Activated naive CD4-positive, alpha-beta T cell treated with anti-CD3 and anti-CD28 coated beads, Interleukin-2, amount 50 U/mL, for 72 hours (primary cell): ENCODE measurements at regions not wholly inside any gene's neighbourhood (a gene's known extent, or its start where the extent isn't known, plus 50 kb on each side); places are given as distances from the start of the nearest gene placed in this dataset.
"Not testable (repeated sequence)": the region's sequence is repeated elsewhere in the genome, so short reads cannot be mapped to it uniquely, and the experiment has no call there.

Experiments used
- ATAC-seq, 2 donors: fragments of 150-1000 bp; cut with Tn5 transposase; 2 replicates each; pipeline ENCODE4 v1.10.0; 2021; ENCODE audit warnings: mild to moderate bottlenecking in 2 of 2, moderate library complexity in 2 of 2
- DNase-seq, 2 donors: peaks; one replicate each; pipeline ENCODE4 v3.0.0; 2021 to 2022; ENCODE audit warnings: low spot score in 2 of 2
- H3K27ac Mint-ChIP-seq, 2 donors: one replicate each; pipeline ENCODE4 v1.8.0; 2022; ENCODE audit warnings: mild to moderate bottlenecking in 2 of 2, mixed read lengths in 2 of 2
- H3K36me3 Mint-ChIP-seq, 2 donors: one replicate each; pipeline ENCODE4 v1.8.0; 2022; ENCODE audit warnings: mixed read lengths in 2 of 2
- H3K9me3 Mint-ChIP-seq, 2 donors: one replicate each; pipeline ENCODE4 v1.8.0; 2022; ENCODE audit warnings: mixed read lengths in 2 of 2

DNA sequence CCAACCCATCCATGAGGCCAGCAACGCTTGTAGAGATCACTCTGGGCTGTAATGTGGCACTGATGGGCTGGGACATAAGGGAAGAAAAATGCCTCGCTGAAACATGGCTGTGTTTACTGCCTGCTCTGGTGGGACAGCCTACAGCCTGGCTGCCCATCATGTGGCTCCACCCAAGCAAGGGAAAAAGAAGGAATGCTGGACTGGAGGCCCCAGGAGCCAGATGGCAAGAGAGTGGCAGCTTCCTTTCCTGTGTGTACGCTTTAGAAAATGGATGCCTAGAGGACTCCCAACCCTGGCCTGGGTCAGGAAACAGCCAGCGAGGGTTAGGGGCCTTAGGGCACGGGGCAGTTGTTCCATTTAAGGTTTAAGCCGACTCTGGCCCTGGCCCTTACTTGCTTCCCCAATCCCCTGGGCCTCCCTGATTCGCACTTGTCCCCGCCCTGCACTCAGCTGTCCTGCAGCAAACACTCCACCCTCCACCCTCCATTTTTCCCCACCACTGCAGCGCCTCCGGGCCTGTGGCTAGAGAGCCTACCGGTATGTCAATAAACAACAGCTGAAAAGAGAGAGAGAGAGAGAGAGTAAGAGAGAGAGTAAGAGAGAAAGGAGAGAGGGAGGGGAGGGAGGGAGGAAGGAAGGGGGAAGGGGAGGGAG is 819.4 kb downstream of the SEMA5A start:
- peaks cover 0 to 4% of the 10 kb centered on the region in 2 donors for H3K36me3 Mint-ChIP-seq
- no peak for ATAC-seq
- DNase-seq, result no peak
- H3K27ac Mint-ChIP-seq, result no peak overlapping the region
- peaks cover 6 to 8% of the 10 kb centered on the region in 2 donors for H3K9me3 Mint-ChIP-seq

DNA sequence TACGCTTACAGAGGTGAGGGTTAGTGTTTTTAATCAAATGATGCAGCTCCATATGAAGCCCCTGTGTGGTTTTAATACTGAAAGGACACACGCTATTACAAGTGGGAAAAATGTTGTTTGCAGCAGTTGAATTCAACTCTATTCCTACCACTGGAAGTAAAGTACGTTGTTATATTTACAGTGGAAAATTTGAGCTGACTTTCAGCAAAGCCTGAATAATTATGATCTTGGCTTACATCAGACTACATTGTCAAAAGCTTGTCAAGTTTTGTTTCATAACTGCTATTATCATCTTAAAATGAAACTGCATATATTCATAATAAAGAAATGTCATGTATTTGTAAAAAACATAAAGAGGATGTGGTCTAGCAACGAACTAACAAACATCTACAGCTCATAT is 818.5 kb downstream of the SEMA5A start:
- no peak for DNase-seq
- H3K27ac Mint-ChIP-seq, result no peak overlapping the region
- H3K9me3 Mint-ChIP-seq, result peaks cover 9 to 11% of the 10 kb centered on the region in 2 donors
- ATAC-seq, result no peak
- H3K36me3 Mint-ChIP-seq, result peaks cover 0 to 10% of the 10 kb centered on the region in 2 donors

DNA sequence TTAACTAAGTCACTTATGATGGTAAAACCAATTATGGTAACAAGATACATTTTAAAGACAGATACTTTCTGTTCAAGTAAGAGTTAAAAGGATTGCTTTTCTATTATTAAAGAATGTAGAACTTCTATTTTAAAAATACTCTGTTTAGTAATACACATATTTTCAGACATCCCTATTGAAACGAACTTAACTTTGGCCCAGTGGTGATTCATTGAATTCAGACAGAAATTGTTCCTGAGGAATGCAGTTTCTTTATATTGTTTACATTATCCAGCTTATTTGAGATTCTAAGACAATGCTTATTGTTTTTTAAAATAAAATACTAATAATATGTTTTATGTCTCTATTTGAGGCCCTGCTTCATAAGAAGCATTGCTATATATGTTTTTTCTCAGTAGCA is 816.4 kb downstream of the SEMA5A start:
- no peak overlapping the region for H3K27ac Mint-ChIP-seq
- ATAC-seq (no peak), DNase-seq (no peak)
- peaks cover 3 to 4% of the 10 kb centered on the region in 2 donors for H3K9me3 Mint-ChIP-seq
- H3K36me3 Mint-ChIP-seq, result peaks cover 0 to 10% of the 10 kb centered on the region in 2 donors

DNA sequence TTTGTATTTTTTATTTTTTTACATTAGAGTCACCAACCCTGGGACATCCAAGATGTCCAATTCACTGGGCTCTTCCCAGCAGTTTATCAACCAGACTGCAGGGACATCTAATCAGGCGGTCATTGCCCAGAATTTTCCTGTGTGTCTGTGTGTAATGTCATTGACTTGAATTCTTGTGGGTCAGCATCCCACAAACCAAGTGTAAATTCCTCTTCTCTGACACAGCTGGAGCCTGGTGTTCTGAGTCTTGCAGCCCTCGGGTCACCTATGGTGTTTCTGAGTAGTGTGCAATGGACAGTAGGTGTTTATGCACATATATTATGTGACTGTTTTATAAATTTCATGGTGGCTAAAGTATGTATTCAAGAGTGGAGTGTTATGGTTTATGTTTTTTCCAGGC is 815.7 kb downstream of the SEMA5A start:
- Mint-ChIP-seq H3K9me3 (peaks cover 3 to 4% of the 10 kb centered on the region in 2 donors), H3K36me3 (peaks cover 0 to 10% of the 10 kb centered on the region in 2 donors), H3K27ac (no peak overlapping the region)
- DNase-seq (no peak), ATAC-seq (no peak)

DNA sequence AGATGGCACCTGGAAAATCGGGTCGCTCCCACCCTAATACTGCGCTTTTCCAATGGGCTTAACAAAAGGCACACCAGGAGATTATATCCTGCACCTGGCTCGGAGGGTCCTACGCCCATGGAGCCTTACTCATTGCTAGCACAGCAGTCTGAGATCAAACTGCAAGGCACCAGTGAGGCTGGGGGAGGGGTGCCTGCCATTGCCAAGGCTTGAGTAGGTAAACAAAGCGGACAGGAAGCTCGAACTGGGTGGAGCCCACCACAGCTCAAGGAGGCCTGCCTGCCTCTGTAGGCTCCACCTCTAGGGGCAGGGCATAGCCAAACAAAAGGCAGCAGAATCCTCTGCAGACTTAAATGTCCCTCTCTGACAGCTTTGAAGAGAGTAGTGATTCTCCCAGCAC is 814.8 kb downstream of the SEMA5A start:
- not testable (repeated sequence) for H3K27ac Mint-ChIP-seq, DNase-seq, ATAC-seq, H3K36me3 Mint-ChIP-seq, H3K9me3 Mint-ChIP-seq

DNA sequence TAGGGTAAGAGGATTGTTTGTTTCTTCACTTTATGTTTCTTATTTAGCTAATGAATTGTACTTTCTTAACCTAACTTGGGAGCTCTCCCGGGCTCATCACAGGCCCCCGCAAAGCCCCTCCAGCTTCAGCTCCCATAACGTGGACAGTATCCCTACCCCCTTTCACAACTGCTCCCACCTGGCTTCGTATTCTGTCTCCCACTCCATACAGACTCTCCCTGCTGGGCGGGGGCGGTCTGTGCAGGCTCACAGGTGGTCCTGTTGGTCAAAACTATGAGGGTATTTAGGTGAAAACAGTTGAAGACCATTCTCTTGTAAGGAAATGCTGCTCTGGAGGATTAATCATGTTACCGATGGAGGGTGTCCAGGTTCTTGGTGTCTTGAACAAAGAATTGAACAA is 805.3 kb downstream of the SEMA5A start:
- H3K36me3 Mint-ChIP-seq, result no peaks in the 10 kb centered on the region
- ATAC-seq (no peak), DNase-seq (no peak)
- peaks cover 7 to 25% of the 10 kb centered on the region in 2 donors for H3K9me3 Mint-ChIP-seq
- H3K27ac Mint-ChIP-seq, result no peak overlapping the region

DNA sequence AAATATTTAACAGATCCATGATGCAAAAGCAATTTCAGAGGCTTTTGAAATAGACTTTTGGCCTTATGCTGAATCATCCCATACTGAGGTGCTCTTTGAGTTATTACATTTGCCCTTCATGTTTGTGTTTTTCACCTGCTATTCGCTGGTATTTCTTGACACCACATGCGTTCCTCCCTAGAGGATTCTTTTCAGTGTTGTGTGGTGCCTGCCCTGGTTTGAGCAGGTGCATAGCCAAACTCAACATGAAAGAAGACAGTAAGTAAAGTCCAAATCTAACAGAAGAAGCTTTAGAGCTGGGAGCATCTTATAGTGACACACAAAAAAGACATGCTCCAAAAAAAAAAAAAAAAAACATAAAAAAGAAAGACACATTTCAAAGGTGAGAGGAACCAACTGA is 796.3 kb downstream of the SEMA5A start:
- ATAC-seq, result no peak
- no peak for DNase-seq
- Mint-ChIP-seq H3K36me3 (no peaks in the 10 kb centered on the region), H3K9me3 (peaks cover 5 to 15% of the 10 kb centered on the region in 2 donors), H3K27ac (no peak overlapping the region)

DNA sequence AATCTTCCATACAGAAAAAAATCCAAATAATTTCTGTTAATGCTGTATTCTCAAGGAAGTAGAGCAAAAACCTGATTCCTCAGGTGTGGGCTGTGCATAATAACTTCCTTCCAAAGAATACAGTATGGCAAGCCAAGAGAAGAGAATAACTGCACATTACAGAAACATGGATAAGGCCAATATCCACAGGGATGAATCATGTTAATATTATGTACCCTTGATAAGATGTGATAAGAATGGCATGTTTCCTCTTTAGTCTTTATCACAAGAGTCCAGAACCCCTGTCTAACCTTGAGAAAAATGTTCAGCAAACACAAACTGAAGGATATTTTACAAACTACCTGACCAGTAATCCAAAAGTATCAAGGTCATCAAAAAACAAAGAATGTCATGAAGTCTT is 795.8 kb downstream of the SEMA5A start:
- peaks cover 7 to 15% of the 10 kb centered on the region in 2 donors for H3K9me3 Mint-ChIP-seq
- DNase-seq (no peak), ATAC-seq (no peak)
- H3K27ac Mint-ChIP-seq, result no peak overlapping the region
- no peaks in the 10 kb centered on the region for H3K36me3 Mint-ChIP-seq

DNA sequence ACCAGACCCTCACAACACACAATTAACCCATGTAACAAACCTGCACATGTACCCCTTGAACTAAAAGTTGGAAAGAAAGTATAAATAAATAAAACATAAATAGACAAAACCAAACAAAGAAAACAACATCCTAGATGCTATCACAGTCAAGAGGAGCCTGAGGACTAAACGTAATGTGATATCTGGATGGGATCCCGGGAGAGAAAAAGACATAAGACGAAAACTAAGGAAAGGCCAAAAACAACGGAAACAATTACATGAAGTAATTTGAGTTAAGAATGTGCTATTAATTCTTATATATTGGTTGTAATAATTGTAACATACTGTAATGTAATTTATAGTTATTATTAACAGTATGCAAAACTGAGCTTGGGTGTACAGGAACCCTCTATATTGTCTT is 793.9 kb downstream of the SEMA5A start:
- Mint-ChIP-seq H3K27ac (peak overlapping the region in 1 of 2 donors; percentile 30), H3K9me3 (peaks cover 8 to 22% of the 10 kb centered on the region in 2 donors), H3K36me3 (no peaks in the 10 kb centered on the region)
- DNase-seq, result no peak
- ATAC-seq, result no peak

DNA sequence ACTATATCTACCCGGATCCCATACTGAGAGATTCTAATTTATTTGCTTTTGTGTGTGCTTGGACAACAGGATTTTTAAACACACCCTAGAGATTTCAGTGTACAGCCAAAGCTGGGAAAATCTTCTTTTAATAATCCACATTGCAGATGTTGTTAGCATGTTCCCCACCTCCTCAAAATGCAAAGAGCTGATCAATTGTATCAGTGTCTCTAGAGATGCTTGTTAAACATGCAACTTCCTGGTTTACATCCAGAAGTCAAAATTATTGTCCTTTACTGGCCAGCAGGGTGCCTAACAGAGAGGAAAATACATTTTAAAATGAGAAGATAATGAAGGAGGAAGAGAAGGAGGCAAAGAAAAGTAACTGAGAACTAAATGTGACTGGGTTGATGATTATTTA is 793.3 kb downstream of the SEMA5A start:
- ATAC-seq (no peak), DNase-seq (no peak)
- peaks cover 8 to 24% of the 10 kb centered on the region in 2 donors for H3K9me3 Mint-ChIP-seq
- no peak overlapping the region for H3K27ac Mint-ChIP-seq
- H3K36me3 Mint-ChIP-seq, result no peaks in the 10 kb centered on the region

DNA sequence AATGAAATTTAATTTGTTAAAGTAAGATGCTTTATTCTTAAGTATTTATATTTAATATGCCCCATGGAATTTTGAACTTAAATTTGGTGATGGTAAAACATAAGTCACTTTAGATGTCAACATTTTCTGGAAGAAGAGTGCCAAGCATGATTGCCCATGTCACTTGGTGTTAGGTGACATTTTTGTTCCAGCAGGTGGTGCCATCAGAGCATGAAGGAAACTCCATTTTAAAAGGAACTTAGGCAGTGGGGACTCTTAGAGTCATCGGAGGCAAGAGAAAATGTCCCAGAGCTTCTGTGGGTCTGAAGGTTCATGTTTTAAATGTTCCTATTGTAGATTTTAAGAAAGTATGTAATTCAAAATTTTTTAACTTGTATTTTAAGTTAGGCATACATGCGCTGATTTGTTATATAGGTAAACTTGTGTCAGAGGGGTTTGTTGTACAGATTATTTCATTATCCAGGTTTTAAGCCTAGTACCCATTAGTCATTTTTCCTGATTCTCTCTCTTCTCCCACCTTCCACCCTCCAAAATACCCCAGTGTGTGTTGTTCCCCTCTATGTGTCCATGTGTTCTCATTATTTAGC is 789.3 kb downstream of the SEMA5A start:
- DNase-seq (no peak), ATAC-seq (no peak)
- Mint-ChIP-seq H3K9me3 (peaks cover 31 to 32% of the 10 kb centered on the region in 2 donors), H3K27ac (no peak overlapping the region), H3K36me3 (no peaks in the 10 kb centered on the region)

DNA sequence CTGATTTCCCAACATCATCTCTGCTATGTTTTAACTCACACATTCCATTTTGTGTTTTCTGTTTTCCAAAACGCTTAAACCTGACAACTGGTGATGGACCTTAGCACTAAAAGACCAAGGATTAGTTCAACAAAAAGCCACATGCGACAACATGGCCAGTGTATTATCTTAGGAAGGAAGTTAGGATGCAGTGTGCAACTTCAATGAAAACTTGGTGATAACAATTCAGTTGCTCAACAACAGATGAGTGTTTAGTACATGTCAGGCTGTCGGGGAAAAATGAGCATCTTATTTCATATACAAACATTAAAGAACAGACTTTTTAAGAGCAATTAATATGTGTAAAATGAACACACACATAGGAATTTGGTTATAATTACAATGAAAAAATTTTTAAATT is 780.0 kb downstream of the SEMA5A start:
- no peak overlapping the region for H3K27ac Mint-ChIP-seq
- no peak for ATAC-seq
- H3K9me3 Mint-ChIP-seq, result peaks cover 10 to 12% of the 10 kb centered on the region in 2 donors
- no peaks in the 10 kb centered on the region for H3K36me3 Mint-ChIP-seq
- DNase-seq, result no peak

DNA sequence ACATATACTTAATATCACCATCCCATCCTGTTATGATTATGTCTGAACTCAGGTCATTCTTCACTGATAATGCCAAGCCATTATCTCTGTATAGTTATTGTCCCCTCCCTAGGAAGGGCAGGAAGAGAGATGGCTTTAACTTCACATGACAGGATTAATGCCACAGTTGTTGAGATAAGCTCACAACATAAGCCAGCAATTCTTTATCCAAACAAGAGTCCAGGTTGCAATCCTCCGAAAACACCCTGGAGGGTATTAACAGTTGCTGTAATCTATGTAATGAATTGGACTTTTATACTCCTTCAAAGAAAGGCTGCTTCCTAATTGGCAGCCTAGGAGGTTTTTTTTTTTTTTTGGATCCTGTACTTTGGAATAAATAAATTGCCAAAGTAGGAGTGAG is 779.4 kb downstream of the SEMA5A start:
- ATAC-seq, result no peak
- no peak for DNase-seq
- H3K27ac Mint-ChIP-seq, result no peak overlapping the region
- H3K9me3 Mint-ChIP-seq, result peaks cover 8 to 10% of the 10 kb centered on the region in 2 donors
- H3K36me3 Mint-ChIP-seq, result no peaks in the 10 kb centered on the region

DNA sequence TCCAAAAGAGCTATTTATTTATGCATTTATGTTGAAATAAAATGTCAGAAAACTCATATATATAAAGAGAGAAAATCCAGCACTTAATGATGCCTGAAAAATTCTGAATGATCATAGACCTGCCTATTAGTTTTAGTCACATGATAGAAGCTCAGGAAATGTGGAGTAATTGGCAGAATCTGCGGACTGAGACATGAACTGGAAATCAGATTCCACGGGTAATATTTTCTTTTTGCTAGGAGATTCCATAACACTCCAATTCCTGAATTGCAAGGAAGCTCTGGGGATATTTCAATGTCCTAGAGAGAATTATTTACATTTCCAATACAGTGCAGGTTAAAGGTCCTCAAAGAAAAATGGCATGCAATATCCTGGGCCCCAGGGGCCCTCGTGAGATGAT is 778.8 kb downstream of the SEMA5A start:
- no peaks in the 10 kb centered on the region for H3K36me3 Mint-ChIP-seq
- H3K9me3 Mint-ChIP-seq, result peaks cover 11 to 14% of the 10 kb centered on the region in 2 donors
- no peak overlapping the region for H3K27ac Mint-ChIP-seq
- ATAC-seq (no peak), DNase-seq (no peak)

DNA sequence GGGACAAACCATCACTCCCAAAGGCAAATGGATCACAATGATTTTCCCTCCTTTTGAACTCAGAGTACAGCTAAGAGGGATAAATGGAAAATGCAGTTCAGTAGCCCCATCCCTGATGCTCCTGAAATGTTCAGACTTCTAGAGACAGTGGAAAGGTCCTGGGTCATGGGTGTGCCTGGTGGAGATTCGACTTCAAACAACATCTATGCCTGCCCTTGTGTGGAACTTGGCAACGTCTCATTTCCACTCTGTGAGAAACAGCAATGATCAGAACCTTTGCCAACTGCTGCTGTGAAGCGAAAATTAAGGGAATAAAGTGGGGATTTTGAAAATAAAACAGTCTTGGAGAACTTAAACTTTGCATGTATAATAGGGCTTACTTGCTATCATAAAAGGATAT is 778.1 kb downstream of the SEMA5A start:
- ATAC-seq (no peak), DNase-seq (no peak)
- Mint-ChIP-seq H3K9me3 (peaks cover 12 to 14% of the 10 kb centered on the region in 2 donors), H3K36me3 (no peaks in the 10 kb centered on the region), H3K27ac (no peak overlapping the region)

DNA sequence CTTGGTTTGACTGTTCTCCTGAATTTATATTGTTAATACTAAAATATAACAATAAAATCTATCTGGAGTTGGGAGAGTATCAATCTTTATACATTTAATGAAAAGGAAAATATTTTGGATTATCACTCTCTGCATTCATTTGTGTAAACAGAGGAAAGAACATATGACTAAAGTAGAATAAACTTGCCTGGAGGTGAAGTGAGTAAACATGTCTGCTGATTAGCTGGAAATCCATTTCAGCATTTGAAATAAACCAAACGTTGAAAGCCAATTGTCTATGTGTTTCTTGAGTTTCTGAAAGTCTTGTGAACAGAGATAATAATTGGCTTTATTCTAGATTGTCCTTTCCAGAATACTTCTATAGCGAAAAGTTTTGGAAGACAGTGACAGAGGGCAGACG is 776.2 kb downstream of the SEMA5A start:
- DNase-seq (no peak), ATAC-seq (no peak)
- H3K9me3 Mint-ChIP-seq, result peaks cover 8 to 13% of the 10 kb centered on the region in 2 donors
- no peaks in the 10 kb centered on the region for H3K36me3 Mint-ChIP-seq
- no peak overlapping the region for H3K27ac Mint-ChIP-seq

DNA sequence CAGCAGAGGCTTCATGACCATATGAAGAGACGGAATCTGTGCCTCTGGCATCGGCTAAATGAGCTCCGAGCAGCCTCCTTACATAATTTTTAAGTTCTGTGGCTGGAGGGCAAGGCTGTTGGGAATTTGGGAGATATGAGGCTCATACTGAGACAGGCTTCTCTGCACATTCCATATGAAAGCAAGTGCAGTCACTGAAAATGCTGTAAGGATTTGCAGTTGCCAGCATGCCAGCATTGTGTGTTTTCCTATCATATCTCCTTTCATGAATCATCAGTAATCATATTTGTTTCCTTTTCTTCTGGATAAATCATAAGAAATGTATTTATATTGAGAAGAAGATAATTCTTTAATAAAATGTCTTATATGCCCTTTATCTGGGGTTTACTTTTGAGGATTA is 775.4 kb downstream of the SEMA5A start:
- Mint-ChIP-seq H3K36me3 (no peaks in the 10 kb centered on the region), H3K9me3 (peaks cover 4 to 13% of the 10 kb centered on the region in 2 donors), H3K27ac (no peak overlapping the region)
- DNase-seq, result no peak
- ATAC-seq, result no peak

DNA sequence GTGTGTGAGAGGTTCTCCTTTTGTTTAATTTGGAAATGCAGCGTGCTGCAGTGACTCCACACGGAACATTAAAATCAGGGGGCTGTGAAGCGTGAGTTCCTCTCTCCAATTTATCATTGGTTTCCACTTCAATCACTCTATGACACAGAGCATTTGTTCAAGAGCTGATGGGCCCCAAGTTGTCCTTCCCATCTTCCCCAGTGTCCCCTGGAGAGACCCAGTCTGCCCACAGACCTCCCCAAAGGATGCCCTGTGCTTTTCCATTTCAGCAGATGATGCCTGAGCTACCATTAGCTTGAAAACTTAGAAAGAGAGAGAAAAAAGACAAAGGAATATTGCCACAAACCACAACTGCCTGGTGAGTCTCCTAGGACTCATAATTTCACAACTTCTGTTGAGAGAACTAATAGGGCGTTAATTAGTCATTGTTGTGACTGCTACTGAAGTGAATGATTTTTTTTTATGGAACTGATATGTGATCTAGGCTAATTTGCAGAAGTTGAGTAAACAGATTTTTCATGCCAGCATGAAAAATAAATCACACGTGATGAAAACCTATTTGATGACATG is 772.7 kb downstream of the SEMA5A start:
- H3K9me3 Mint-ChIP-seq, result peaks cover 15 to 21% of the 10 kb centered on the region in 2 donors
- peaks cover 0 to 4% of the 10 kb centered on the region in 2 donors for H3K36me3 Mint-ChIP-seq
- DNase-seq (no peak), ATAC-seq (no peak)
- no peak overlapping the region for H3K27ac Mint-ChIP-seq
